GM12874 (cell line): ENCODE measurements at regions not wholly inside any gene's neighbourhood (a gene's known extent, or its start where the extent isn't known, plus 50 kb on each side); places are given as distances from the start of the nearest gene placed in this dataset.

Source experiments
- TF ChIP-seq, protein P1 (sequence below): IDR thresholded peaks from 2 replicates; pipeline ENCODE4 v1.5.1; 2011; ENCODE audit warnings: low read depth, mild to moderate bottlenecking, control low read depth, low read length, moderate library complexity; ENCODE audit not compliant: insufficient read depth

DNA sequence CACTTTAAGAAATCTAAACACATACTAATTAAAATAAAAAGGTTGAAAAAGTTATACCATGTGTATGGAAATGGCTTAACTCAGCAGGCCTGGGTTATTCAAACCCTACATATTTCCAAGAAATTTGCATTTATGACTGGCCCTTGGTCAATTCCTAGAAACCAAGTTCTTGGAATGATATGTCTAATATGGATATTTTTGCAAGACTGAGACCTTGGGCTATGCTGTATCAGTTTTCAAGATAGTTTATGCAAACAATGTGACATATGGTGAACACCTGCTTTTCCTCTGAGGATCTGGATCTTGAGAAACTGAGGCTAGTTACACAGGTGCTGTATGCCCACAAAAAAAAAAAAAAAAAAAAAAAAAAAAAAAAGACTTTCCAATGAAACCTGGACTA is 536.9 kb upstream of the HS3ST5 start:
- TF ChIP-seq, protein P1, sequence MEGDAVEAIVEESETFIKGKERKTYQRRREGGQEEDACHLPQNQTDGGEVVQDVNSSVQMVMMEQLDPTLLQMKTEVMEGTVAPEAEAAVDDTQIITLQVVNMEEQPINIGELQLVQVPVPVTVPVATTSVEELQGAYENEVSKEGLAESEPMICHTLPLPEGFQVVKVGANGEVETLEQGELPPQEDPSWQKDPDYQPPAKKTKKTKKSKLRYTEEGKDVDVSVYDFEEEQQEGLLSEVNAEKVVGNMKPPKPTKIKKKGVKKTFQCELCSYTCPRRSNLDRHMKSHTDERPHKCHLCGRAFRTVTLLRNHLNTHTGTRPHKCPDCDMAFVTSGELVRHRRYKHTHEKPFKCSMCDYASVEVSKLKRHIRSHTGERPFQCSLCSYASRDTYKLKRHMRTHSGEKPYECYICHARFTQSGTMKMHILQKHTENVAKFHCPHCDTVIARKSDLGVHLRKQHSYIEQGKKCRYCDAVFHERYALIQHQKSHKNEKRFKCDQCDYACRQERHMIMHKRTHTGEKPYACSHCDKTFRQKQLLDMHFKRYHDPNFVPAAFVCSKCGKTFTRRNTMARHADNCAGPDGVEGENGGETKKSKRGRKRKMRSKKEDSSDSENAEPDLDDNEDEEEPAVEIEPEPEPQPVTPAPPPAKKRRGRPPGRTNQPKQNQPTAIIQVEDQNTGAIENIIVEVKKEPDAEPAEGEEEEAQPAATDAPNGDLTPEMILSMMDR = no peak

DNA sequence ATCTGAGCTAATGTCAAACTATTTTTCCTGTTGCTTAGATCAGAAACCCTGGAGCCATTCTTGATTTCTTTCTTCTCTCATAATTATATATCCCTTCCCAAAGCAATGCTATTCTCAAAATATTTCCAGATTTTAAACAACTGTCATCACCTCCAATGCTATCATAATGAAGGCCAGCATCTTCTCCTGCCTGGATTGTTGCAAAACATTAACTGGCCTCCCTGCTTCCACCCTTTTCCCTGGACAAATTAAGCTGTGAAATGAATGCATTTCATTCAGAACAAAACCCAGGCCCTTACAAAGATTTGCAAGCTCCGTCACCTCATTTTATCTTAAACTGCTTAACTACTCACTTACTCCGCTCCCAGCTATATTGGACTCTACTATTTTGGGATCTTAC is 535.3 kb upstream of the HS3ST5 start:
- TF ChIP-seq, protein P1 = no peak

DNA sequence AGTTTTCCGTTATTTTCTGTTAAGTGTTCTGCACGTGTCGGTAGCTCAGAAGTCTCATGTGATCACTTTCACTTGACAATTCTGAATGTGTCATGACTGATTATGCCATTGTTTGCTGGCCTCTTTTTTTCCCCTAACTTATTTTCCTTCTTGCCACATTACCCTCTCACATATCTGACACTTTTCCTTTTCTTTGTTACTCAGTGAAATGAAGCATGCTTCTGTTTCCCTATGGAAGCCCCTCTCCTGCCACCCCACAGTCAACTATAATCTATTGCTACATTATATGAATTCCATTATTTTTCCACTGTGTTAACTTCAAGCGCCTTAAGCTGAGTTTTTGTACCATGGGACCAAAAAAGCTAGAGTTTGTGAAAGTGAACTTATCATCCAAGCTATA is 531.6 kb upstream of the HS3ST5 start:
- TF ChIP-seq, protein P1 = no peak

DNA sequence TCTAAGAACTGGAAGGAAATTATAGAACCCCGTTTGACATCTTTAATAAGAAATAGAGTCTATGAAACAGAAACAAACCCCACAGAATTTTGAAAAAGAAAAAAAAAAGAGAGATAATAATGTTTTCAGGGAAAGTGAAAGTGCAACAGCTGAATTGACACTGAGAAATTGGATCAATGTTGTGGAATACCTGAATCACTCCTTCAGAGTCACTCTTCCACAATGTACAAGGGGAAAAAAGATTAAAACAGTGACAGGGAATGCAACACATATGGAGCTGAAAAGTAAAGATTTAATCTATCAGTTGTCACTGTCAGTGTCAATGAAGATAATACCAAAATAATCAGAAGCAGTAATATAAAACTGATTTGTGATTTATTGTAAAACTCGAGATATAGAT is 520.8 kb upstream of the HS3ST5 start:
- TF ChIP-seq, protein P1 = no peak

DNA sequence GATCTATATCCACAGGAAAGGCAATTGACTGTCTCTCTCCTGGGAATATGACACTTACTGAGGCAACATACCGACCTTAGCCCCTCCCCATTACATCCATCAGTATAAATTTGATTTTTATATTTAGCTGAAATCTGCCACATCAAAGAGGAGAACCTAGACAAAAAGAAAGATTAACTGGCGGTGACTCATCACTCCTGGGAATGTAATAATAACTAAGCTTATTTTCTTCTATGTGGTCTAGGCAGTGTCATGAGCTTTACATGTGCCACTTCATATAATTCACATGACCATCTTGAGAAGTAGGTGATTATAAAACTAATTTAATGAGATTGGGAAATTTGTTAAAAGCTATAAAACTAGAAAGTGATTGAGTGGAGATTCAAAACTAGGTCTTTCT is 520.0 kb upstream of the HS3ST5 start:
- TF ChIP-seq, protein P1 = no peak

DNA sequence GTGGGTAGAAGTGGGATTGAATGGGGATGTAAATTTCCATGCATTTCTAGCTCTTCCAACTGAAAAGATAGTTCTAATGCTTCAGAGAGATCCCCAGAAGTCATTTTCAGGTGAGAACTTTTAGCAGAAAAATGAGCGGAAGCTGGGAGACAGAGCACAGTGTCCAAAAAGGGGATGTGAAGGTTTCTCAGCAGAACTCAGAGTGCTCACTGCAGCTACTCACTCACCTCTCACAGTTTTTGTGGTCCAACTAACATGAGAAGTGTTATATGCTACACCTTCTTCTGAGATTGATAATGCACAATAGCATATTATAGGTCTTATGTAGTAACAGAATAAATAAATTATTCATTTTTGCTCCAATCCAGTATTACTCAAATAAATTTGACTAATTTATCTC is 519.2 kb upstream of the HS3ST5 start:
- TF ChIP-seq, protein P1 = no peak

DNA sequence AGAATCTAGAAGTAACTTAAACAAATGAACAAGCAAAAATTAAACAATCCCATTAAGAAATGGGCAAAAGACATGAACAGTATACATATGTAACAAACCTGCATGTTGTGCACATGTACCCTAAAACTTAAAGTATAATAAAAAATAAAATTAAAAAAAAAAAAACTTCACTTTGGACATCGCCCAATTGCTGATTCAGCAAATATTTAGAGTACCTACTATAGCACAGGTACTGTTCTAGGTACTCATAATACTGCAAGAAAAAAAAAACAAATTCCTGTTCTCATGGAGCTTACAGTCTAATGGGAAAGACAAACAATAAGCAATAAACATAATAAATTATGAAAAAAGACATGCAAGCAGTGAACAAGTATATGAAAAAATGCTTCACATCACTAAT is 501.5 kb upstream of the HS3ST5 start:
- TF ChIP-seq, protein P1 = no peak

DNA sequence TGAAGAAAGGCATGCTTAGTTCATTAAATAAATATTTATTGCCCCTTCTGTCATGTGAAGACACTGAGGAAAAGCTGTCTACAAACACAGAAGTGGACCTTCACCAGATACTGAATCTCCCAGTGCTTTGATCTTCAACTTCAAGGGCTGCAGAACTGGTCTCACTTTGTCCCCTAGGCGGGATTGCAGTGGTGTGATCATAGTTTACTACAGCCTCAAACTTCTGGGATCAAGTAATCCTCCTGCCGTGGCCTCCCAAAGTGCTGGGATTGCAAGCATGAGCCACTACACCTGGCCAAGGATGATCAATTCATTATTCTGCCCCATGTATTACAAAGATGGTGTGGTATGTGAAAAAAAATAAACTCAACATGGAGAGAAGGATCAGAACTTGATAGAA is 496.2 kb upstream of the HS3ST5 start:
- TF ChIP-seq, protein P1 = no peak
